Activated naive CD4-positive, alpha-beta T cell treated with Interleukin-2 at 50 U/mL for 16 hours (primary cell): ENCODE measurements at regions not wholly inside any gene's neighbourhood (a gene's known extent, or its start where the extent isn't known, plus 50 kb on each side); places are given as distances from the start of the nearest gene placed in this dataset.
"Not testable (repeated sequence)": the region's sequence is repeated elsewhere in the genome, so short reads cannot be mapped to it uniquely, and the experiment has no call there.

Experiments used
- DNase-seq: peaks from one replicate; pipeline ENCODE4 v3.0.0-alpha.2; 2020

- DNase-seq: no peak
These were observed 67.6 kb downstream of the HTR1A start for GRCh38 chr5:63894690-63895089.

DNA sequence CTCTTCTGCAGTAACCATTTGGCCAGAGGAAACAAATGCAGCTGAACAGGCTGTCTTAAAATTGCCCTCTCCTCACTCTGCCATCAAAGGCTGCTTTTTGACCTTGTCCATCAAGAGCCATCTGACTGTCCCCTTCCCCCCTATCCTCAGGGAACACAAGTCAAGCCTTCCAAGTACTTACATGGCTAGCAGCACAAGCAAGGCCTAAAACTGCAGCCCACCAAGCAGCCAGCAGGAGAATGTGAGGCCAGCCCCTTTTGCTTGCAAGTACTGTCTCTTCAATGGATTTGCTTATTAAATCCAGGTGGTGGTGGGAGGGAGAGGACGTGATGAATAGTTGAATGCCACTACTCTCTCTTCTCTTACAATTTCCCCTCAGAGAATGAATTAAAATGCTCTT, 83.5 kb downstream of the HTR1A start:
- DNase-seq: no peak

DNA sequence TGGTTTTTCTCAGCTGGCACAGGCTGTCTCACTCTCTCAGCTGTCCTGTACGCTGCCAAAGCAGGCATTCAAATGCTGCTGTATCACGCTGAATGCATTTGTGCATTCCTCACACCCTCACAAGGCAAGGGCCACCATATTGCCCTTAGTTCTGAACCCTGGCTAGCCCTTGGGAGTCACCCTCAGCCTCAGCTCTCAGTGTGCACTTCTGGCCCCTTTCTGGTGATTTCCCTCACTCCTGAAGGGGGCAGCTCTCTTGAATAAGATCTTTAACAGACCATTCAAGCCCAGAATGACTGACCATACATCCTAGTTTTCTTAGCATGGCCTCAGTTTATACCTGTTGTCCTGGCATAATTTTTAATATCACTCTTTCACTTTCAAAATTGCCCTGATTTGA, 84.3 kb downstream of the HTR1A start:
- no peak for DNase-seq

- DNase-seq: no peak
These were observed 101.9 kb downstream of the HTR1A start for GRCh38 chr5:63860379-63860778.

DNA sequence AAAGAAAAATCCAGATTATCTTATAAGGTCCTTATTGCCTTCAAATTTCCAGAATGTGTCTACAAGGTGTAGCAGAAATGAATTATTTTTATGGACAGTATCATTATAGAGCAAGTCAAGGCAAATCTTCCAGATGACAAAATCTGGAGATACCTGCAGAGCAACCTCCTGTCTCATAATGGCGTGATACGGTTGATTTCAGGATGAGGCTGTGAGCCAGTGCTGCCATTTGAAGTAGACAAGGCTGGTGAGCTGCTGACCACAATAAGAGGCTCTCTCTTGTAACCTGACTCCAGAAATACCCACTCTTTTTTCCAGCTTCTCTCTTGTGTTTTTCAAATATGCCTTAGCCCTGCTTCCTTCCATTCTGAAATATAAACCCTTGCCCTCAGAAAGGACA, 108.2 kb downstream of the HTR1A start:
- DNase-seq: no peak

- no peak for DNase-seq
These were observed 119.1 kb downstream of the HTR1A start for GRCh38 chr5:63843190-63843589.

- DNase-seq: no peak
These were observed 124.8 kb downstream of the HTR1A start for GRCh38 chr5:63837437-63837836.

DNA sequence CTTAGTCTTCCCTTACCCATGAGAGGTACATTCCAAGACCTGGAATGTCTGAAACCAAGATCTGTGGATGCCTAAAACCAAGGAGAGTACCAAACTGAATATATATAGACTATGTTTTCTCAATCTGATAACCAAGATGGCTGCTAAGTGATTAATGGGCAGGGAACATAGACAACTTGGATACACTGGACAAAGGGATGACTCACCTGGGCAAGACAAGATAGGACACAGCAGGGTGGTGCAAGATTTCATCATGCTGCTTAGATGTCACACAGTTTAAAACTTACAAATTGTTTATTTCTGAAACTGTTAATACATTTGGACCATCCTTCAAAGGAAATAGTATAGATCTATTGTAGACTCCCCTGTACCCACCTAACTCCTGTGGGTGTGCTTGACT, 130.9 kb downstream of the HTR1A start:
- no peak for DNase-seq

DNA sequence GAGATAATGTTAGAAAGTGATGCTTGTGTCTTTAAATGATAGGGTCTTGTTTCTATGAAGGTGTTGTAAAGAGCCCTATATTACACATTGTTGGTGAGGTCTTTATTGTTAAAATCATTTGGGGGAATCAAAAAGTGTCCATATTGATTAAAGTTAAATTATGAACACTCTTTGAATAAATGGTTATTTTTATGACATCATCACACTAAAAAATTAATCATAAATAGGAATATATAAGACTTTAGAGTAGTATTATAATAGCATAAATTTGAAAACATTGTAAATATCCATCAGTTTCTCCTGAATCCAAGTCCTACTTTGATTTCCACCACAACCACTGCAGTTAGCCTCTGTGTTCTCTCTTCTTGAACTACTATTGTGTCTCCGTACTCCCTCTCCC, 136.3 kb downstream of the HTR1A start:
- DNase-seq: no peak

DNA sequence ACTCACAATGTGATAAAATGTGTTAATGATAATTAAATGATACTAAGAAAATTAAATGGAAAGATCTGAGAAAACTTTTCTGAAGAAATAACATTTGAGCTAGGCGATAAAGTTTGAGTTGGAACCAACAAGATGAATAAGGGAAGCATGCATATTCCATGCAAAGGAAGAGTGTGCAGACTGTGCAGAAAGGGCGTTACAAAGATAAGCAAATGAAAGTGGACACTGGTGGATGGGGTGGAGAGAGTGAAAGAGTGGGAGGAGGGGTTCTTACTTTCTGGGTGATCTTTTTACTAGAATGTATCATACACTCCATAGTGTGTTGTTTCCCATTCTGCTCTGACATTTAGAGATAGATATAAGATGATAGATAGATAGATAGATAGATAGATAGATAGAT, 138.7 kb downstream of the HTR1A start:
- no peak for DNase-seq

DNA sequence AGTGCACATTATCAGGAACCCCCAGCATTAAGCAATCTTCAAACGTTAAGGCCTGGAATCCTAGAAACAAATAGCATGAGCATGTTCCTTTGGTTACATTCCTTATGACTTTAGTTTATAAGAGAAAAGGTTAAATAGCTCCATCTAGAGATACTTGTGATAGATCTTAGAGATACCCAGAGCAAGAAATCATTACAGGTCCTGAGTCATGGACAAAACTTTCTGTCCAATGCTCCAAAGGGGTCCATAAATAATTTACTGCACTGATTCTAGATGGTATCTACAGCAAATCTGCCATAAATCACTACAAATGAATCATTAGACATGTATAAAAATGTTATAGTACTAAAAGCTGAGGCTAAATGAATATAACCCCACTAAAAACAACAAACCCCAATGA, 139.6 kb downstream of the HTR1A start:
- DNase-seq: no peak

GRCh38 chr5:63820577-63820976, 141.7 kb downstream of the HTR1A start:
- DNase-seq: no peak

DNA sequence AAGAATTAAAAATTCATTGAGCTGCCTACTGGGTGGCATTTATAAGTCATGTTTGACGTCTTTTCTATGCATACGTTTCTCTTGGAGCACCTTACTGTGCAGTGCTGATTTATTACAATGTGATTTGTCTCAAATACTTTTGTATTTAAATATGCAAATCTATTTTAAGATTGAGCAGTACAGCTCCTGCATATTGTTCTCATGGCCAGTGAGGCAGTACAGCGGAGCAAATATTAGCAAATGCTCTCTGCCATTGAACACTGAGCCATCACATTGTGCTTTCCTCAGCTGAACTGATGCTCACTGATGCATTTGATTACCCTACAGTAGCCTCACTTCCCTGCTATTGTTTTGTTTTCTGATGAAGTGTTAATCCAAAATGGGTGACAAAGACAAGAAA, 149.6 kb downstream of the HTR1A start:
- DNase-seq: no peak

DNA sequence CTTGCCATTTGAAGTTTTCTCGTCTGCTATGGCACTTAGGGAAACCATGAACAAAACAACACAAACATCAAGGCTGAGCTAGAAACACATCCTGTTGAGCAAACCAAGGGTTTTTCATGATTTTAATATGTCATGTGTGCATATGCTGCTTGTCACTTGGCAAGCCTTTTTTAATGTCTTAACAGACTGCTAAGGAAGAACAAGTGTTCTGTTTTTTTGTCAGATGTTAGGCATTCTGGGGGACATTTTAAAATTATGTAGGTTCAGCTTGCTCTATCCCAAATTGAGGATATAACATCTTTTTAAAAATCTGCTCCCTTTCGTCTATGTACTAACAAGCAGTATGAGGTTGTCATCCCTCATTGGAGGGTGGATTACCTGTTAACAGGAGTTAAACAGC, 150.3 kb downstream of the HTR1A start:
- no peak for DNase-seq

GRCh38 chr5:63811286-63811685, 151.0 kb downstream of the HTR1A start:
- no peak for DNase-seq

GRCh38 chr5:63805151-63805550, 157.1 kb downstream of the HTR1A start:
- DNase-seq: no peak

GRCh38 chr5:63803165-63803564, 159.1 kb downstream of the HTR1A start:
- no peak for DNase-seq

- no peak for DNase-seq
These were observed 167.3 kb downstream of the HTR1A start for GRCh38 chr5:63794979-63795378.

GRCh38 chr5:63794296-63794695, 167.9 kb downstream of the HTR1A start:
- no peak for DNase-seq

DNA sequence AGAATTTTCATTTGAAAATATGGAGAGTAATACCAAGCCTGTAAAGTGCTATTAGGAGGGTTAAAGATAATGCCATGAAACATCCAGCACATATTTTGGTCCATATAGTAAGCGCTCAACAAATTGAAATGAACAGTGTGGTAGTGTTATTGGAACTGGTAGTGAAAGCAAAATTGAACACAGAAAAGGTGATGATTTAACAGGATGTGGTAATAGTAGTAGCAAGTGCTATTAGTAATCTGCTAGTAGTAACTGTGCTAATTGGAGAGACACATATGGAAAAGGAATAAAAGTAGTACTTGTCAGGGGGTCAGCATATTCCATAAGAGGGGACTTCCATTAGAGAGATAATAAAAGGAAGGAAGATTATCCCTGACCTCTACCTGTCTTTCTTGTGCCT, 187.3 kb downstream of the HTR1A start:
- DNase-seq: no peak

- DNase-seq: no peak
These were observed 194.0 kb downstream of the HTR1A start for GRCh38 chr5:63768221-63768620.

DNA sequence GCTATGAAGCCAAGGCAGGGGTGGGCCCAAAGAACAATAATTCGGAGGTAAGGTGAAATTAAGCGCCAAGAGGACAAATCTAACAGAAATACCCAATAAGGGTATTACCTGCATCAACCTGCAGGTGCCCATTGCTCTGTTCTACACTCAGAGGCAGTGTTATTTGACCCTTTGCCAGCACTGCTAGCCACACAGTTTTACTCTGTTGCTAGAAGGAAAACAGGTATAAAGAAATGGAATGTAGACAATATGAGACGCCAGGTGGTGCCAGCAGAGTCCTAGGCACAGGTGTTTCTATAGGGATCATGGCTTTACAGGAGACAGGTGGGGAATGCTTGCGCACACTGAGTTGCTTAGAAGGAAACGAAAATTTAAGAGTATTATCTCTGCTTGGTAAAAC, 201.3 kb downstream of the HTR1A start:
- no peak for DNase-seq

DNA sequence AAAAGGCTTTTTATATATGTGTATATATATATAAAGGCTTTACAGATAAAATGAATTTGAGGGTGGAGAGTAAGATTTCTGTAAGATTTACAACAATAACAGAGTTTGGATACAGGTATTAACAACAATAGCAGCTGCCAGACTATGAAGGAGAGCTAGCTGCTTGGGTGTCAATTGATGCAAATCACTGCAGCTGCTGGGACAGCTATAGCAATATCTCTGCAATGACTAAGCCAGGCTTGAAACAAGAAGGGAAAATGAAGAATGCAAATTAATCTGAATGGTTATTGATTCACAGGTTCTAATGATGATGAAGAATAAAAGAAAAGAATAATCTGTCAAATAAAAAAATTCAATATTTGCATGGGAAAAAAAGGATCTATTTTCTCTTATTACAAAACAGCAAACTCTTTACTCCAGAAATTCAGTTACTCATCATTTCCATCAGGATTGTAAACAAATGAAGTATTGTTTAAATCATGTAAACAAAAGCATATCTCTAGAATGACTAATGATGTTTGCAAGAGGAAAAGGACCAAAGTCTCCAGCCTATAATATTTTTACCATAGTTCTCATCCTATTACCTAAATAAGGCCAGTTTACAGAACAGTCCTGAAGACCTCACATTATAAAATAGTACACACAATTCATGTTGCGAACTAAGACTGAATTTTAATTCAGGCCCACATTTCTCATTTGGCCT, 219.0 kb downstream of the HTR1A start:
- DNase-seq: no peak

- not testable (repeated sequence) for DNase-seq
These were observed 229.4 kb downstream of the HTR1A start for GRCh38 chr5:63732880-63733279.

DNA sequence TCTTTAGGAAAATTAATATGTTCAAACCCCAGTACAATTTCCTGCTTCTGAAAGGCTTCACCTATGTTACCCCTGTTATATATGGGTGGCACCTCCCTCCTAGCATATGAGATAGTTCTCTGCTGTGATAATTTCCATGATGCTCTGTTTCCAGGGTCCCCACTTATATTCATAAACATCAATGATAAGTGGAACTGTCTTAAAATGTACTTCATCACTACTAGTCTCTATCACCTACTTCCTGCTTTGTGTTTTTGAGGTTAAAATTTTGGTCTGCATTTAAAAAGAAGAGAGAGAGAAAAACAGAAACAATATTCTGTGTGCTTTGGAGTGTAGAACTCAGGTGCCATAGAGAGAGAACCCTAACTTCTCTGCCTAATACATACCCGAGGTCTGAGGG, 234.7 kb downstream of the HTR1A start:
- no peak for DNase-seq

DNA sequence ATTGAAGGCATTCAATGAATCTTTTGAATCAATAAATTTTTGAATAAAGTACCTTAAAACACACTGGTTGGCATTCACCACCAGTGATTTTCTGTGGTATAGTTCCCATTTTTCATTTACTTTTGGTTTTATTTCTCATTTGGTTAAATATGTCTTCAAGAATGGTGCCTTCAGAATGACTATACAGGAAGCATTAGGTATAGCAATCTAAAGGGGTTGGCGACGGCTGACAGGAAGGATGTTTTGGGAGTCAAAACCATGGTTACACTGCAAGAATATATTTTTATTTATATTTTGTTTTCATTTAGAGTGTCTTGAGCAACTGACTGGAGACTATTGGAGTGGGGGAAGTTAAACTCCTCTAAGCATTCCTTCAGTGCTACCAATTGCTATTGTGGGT, 235.7 kb downstream of the HTR1A start:
- DNase-seq: no peak
